K562 (cell line): ENCODE measurements at regions not wholly inside any gene's neighbourhood (a gene's known extent, or its start where the extent isn't known, plus 50 kb on each side); places are given as distances from the start of the nearest gene placed in this dataset.

Source experiments
- ATAC-seq: fragments of 200-7000 bp; cut with Tn5 transposase; 3 replicates; pipeline ENCODE4 v1.9.1; 2020; ENCODE audit warnings: moderate library complexity
- BruUV-seq: library from RNA; stranded (reverse); fragments of 400-500 nt; replicated peaks from 2 replicates; lab custom pipeline; 2021; lab: Mats Ljungman, UMichigan
- CTCF ChIA-PET: fragments of 300-600 bp; formaldehyde crosslinking; extraction: SDS; loops from one replicate; lab custom pipeline; 2021; ENCODE audit warnings: low intra/inter-chr PET ratio; lab: Yijun Ruan, JAX
- POLR2A ChIA-PET: fragments of 300-600, 350-650 bp; sonication (Branson Sonifier 250); formaldehyde crosslinking; extraction: SDS; loops from one replicate; lab custom pipeline; 2021; ENCODE audit warnings: antibody characterized with exemption, inconsistent platforms; lab: Yijun Ruan, JAX
- DNase-seq, 4 experiments: peaks; one replicate each; pipeline versions ENCODE4 v3.0.0 to v3.0.0-alpha.2; 2011 to 2018; ENCODE audit warnings: low spot score in 3 of 4, mixed read lengths in 3 of 4; ENCODE audit errors: extremely low read depth in 1 of 4
- FAIRE-seq: peaks from 2 replicates; lab custom pipeline; 2011; peaks lifted over from hg19 to GRCh38; lab: Jason Lieb, UNC
- H2AFZ ChIP-seq: 2 replicates; pipeline ENCODE4 v1.6.0; 2011; ENCODE audit warnings: low read depth, low read length, control low read depth, inconsistent platforms
- H3K27ac ChIP-seq: fragments of 200-600 bp; 3 replicates; pipeline ENCODE4 v1.8.0; 2011; ENCODE audit warnings: low read depth, mild to moderate bottlenecking, control low read depth, inconsistent platforms, low read length, moderate library complexity, mixed read lengths; ENCODE audit errors: extremely low read depth
- H3K27me3 ChIP-seq, 2 experiments: fragments of 300-600 bp in 1 of 2; 2 replicates in 1 of 2; 3 replicates in 1 of 2; pipeline versions ENCODE4 v1.6.0 to v1.8.0; 2011; ENCODE audit warnings: inconsistent platforms in 2 of 2, low read length in 2 of 2, mild to moderate bottlenecking in 1 of 2, mixed read lengths in 1 of 2, moderate library complexity in 1 of 2; ENCODE audit not compliant: control insufficient read depth in 2 of 2, insufficient read depth in 2 of 2
- H3K36me3 ChIP-seq: fragments of 300-600 bp; 3 replicates; pipeline ENCODE4 v1.8.0; 2011; ENCODE audit warnings: mild to moderate bottlenecking, low read length, inconsistent platforms; ENCODE audit not compliant: control insufficient read depth, insufficient read depth
- H3K4me1 ChIP-seq, 2 experiments: fragments of 200-600 bp in 1 of 2; replicated peaks in 1 of 2; 2 replicates in 1 of 2; 3 replicates in 1 of 2; pipeline versions ENCODE4 v1.5.1 to v1.8.0; 2011; ENCODE audit warnings: inconsistent platforms in 2 of 2, low read length in 2 of 2, mild to moderate bottlenecking in 1 of 2, mixed read lengths in 1 of 2, moderate library complexity in 1 of 2; ENCODE audit not compliant: control insufficient read depth in 2 of 2, insufficient read depth in 2 of 2
- H3K4me2 ChIP-seq: 2 replicates; pipeline ENCODE4 v1.6.1; 2011; ENCODE audit warnings: low read length, control low read depth, inconsistent platforms, mixed read lengths; ENCODE audit not compliant: insufficient read depth
- H3K4me3 ChIP-seq: fragments of 200-600 bp; sonication (generic), shearing (Covaris generic); 2 replicates; pipeline ENCODE4 v1.5.1; 2016; ENCODE audit warnings: control low read depth, inconsistent platforms
- H3K79me2 ChIP-seq: fragments of 200-600 bp; 3 replicates; pipeline ENCODE4 v1.8.0; 2011; ENCODE audit warnings: low read length, inconsistent platforms; ENCODE audit not compliant: control insufficient read depth, insufficient read depth
- H3K9ac ChIP-seq, 2 experiments: 2 replicates each; pipeline versions ENCODE4 v1.6.0 to v1.6.1; 2011; ENCODE audit warnings: low read depth in 2 of 2, low read length in 2 of 2, control low read depth in 1 of 2, inconsistent platforms in 1 of 2, mild to moderate bottlenecking in 1 of 2, mixed read lengths in 1 of 2; ENCODE audit not compliant: insufficient read depth in 1 of 2
- H3K9me1 ChIP-seq: one replicate; pipeline ENCODE4 v1.6.0; 2011; ENCODE audit warnings: inconsistent platforms, mild to moderate bottlenecking, low read length, moderate library complexity; ENCODE audit not compliant: control insufficient read depth, insufficient read depth
- H3K9me3 ChIP-seq: replicated peaks from 2 replicates; pipeline ENCODE4 v1.5.1; 2011; ENCODE audit warnings: low read depth, low read length, inconsistent platforms; ENCODE audit not compliant: control insufficient read depth, insufficient read depth
- H4K20me1 ChIP-seq: replicated peaks from 2 replicates; pipeline ENCODE4 v1.6.1; 2011; ENCODE audit warnings: low read length, inconsistent platforms, mixed read lengths; ENCODE audit not compliant: control insufficient read depth, insufficient read depth
- FOXP4 ChIP-seq: sonication (generic); formaldehyde crosslinking; IDR thresholded peaks from 2 replicates; pipeline ENCODE4 v1.8.0; 2022; ENCODE audit warnings: mild to moderate bottlenecking, missing genetic modification reagents, borderline replicate concordance
- HCFC1 ChIP-seq: IDR thresholded peaks from 2 replicates; pipeline ENCODE4 v1.6.1; 2012; ENCODE audit warnings: low read depth, low read length, improper control_type of control experiment
- KLF10 ChIP-seq: fragments of 250-450 bp; sonication (Bioruptor Pico); IDR thresholded peaks from 2 replicates; pipeline ENCODE4 v1.6.1; 2021; ENCODE audit warnings: matching md5 sums
- TAF9B ChIP-seq: fragments of 450-650 bp; IDR thresholded peaks from 2 replicates; pipeline ENCODE4 v1.6.1; 2018; ENCODE audit warnings: mild to moderate bottlenecking; ENCODE audit not compliant: partially characterized antibody
- ZNF165 ChIP-seq: fragments of 250-450 bp; sonication (Bioruptor Pico); IDR thresholded peaks from 2 replicates; pipeline ENCODE4 v1.4.0; 2020; ENCODE audit warnings: borderline replicate concordance
- WGBS: fragments of 100-300 bp; shearing (Covaris generic); methylation state at CpG from one replicate; pipeline ENCODE4 v1.1.6; 2016; ENCODE audit warnings: low coverage, mixed read lengths; ENCODE audit not compliant: insufficient coverage; ENCODE audit errors: missing lambda C conversion rate; 5-methylcytosine and 5-hydroxymethylcytosine counted together
- in situ Hi-C: fragments of 300-500 bp; cut with MboI; formaldehyde crosslinking; loops from 4 replicates; pipeline ENCODE4 v1.15.0; 2018; ENCODE audit warnings: inconsistent platforms, mixed read lengths
- intact Hi-C: fragments of 100-400 bp; cut with micrococcal nuclease; formaldehyde crosslinking; loops from 2 replicates; pipeline ENCODE4 v1.14.2; 2022

GRCh38 chr1:157409927-157410326, 142.4 kb downstream of the FCRL5 start:
- Histone ChIP-seq H3K4me1 (peaks cover 3 to 18% of the 10 kb centered on the region in 2 experiments; a peak in 4 of 5 replicates), H2AFZ (0 out of 2 replicates have a peak overlapping the region, but pooled peaks have one; percentile 70), H3K9ac (no peak overlapping the region), H3K9me1 (no peaks in the 10 kb centered on the region), H3K27ac (no peak overlapping the region), H3K4me2 (no peak overlapping the region), H3K79me2 (no peaks in the 10 kb centered on the region), H3K36me3 (no peaks in the 10 kb centered on the region), H4K20me1 (no peaks in the 10 kb centered on the region), H3K27me3 (peaks cover 4 to 5% of the 10 kb centered on the region in 2 experiments; a peak in 4 of 5 replicates), H3K9me3 (no peaks in the 10 kb centered on the region; the same call in 1 of the 2 replicates), H3K4me3 (no peak overlapping the region)
- no peak for DNase-seq
- WGBS = 20% methylated on average over 6 of the region's 6 CpGs
- TF ChIP-seq FOXP4 (CRISPR knock-in tag) (no peak), KLF10 (no peak), ZNF165 (CRISPR knock-in tag) (no peak), TAF9B (no peak), HCFC1 (no peak)
- no peak for FAIRE-seq
- no peak for ATAC-seq
- ChIA-PET CTCF (no interaction called here), POLR2A (no interaction called here)
- in situ Hi-C loops (no loop called here), intact Hi-C loops (no loop called here)
- no TSS peak for BruUV-seq
